HepG2 (cell line): ENCODE measurements at regions not wholly inside any gene's neighbourhood (a gene's known extent, or its start where the extent isn't known, plus 50 kb on each side); places are given as distances from the start of the nearest gene placed in this dataset.

Source experiments
- CBFB ChIP-seq: sonication (generic); formaldehyde crosslinking; IDR thresholded peaks from 2 replicates; pipeline ENCODE4 v1.4.0; 2020; ENCODE audit warnings: missing genetic modification reagents
- KDM5B ChIP-seq: sonication (generic); formaldehyde crosslinking; IDR thresholded peaks from 2 replicates; pipeline ENCODE4 v1.4.0; 2020; ENCODE audit warnings: missing genetic modification reagents, mild to moderate bottlenecking, borderline replicate concordance
- MATR3 ChIP-seq: sonication (generic); formaldehyde crosslinking; IDR thresholded peaks from 2 replicates; pipeline ENCODE4 v1.4.0; 2020; ENCODE audit warnings: missing genetic modification reagents
- POLR2AphosphoS2 ChIP-seq: IDR thresholded peaks from 2 replicates; pipeline ENCODE4 v1.6.1; 2011; ENCODE audit warnings: low read depth, low read length, improper control_type of control experiment
- SRSF9 ChIP-seq: fragments of 200-400 bp; formaldehyde crosslinking; IDR thresholded peaks from 2 replicates; pipeline ENCODE4 v1.6.1; 2018; ENCODE audit warnings: borderline replicate concordance, mild to moderate bottlenecking, low read depth, low read length; ENCODE audit not compliant: insufficient read depth, poor library complexity, severe bottlenecking
- ZKSCAN8 ChIP-seq: IDR thresholded peaks from 2 replicates; pipeline ENCODE4 v1.6.1; 2016; ENCODE audit warnings: borderline replicate concordance, missing genetic modification reagents, missing compliant biosample characterization
- ZNF260 ChIP-seq: sonication (generic); formaldehyde crosslinking; IDR thresholded peaks from 2 replicates; pipeline ENCODE4 v1.4.0; 2020; ENCODE audit warnings: missing genetic modification reagents, low read depth, mild to moderate bottlenecking, borderline replicate concordance
- ZZZ3 ChIP-seq: sonication (generic); formaldehyde crosslinking; IDR thresholded peaks from 2 replicates; pipeline ENCODE4 v1.4.0; 2020; ENCODE audit warnings: missing genetic modification reagents, mild to moderate bottlenecking, borderline replicate concordance
- TF ChIP-seq, protein P1 (sequence below): sonication (generic); formaldehyde crosslinking; IDR thresholded peaks from 2 replicates; pipeline ENCODE4 v1.8.1; 2023; ENCODE audit warnings: mild to moderate bottlenecking, missing genetic modification reagents, borderline replicate concordance
- TF ChIP-seq, protein P2 (sequence below): IDR thresholded peaks from 2 replicates; pipeline ENCODE4 v1.6.1; 2012; ENCODE audit warnings: inconsistent platforms

DNA sequence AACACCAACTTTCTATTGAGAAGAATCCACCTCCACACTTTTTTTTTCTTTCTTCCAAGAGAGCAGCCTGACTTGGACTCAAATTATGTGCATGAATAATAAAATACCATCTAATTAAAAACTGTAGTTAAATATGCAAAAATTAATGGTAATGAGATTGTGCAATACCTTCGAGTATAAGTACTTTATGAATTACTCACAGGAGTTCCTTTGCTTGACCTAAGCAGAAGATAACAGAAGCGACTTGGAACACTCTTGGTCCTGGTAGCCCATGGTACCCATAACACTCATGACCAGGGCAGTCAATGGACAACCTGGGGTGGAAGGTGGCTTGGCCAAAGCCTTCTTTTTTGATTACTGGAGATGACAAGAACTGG lies 203.5 kb upstream of the IRX3 start:
- TF ChIP-seq CBFB (CRISPR knock-in tag) (no peak), ZZZ3 (CRISPR knock-in tag) (no peak), MATR3 (CRISPR knock-in tag) (no peak), KDM5B (CRISPR knock-in tag) (no peak), ZNF260 (CRISPR knock-in tag) (no peak), ZKSCAN8 (CRISPR knock-in tag) (no peak), POLR2AphosphoS2 (no peak), SRSF9 (no peak)
- TF ChIP-seq, protein P1, sequence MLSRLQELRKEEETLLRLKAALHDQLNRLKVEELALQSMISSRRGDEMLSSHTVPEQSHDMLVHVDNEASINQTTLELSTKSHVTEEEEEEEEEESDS (CRISPR knock-in tag) = no peak
- TF ChIP-seq, protein P2, sequence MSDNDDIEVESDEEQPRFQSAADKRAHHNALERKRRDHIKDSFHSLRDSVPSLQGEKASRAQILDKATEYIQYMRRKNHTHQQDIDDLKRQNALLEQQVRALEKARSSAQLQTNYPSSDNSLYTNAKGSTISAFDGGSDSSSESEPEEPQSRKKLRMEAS = no peak
